MM.1S (cell line): ENCODE measurements at regions not wholly inside any gene's neighbourhood (a gene's known extent, or its start where the extent isn't known, plus 50 kb on each side); places are given as distances from the start of the nearest gene placed in this dataset.

Source experiments
- DNase-seq: peaks from one replicate; pipeline ENCODE4 v3.0.0-alpha.2; 2015
- H2AFZ ChIP-seq: fragments of 300-600 bp; sonication (generic); 2 replicates; pipeline ENCODE4 v1.6.0; 2016; ENCODE audit warnings: antibody characterized with exemption, low read length
- H3F3A ChIP-seq: fragments of 300-600 bp; sonication (generic); 2 replicates; pipeline ENCODE4 v1.6.1; 2016; ENCODE audit warnings: mild to moderate bottlenecking, antibody characterized with exemption, low read length, moderate library complexity, mixed read lengths; ENCODE audit not compliant: insufficient read depth
- H3K27ac ChIP-seq: fragments of 300-600 bp; sonication (generic); 2 replicates; pipeline ENCODE4 v1.5.1; 2016; ENCODE audit warnings: mild to moderate bottlenecking, low read length
- H3K27me3 ChIP-seq: fragments of 300-600 bp; sonication (generic); replicated peaks from 2 replicates; pipeline ENCODE4 v1.6.0; 2016; ENCODE audit warnings: low read length; ENCODE audit not compliant: insufficient read depth
- H3K36me3 ChIP-seq: fragments of 300-600 bp; sonication (generic); replicated peaks from 2 replicates; pipeline ENCODE4 v1.6.1; 2016; ENCODE audit warnings: mild to moderate bottlenecking, low read length, mixed read lengths; ENCODE audit not compliant: insufficient read depth
- H3K4me1 ChIP-seq: fragments of 300-600 bp; sonication (generic); 2 replicates; pipeline ENCODE4 v1.6.1; 2016; ENCODE audit warnings: low read length, mixed read lengths
- H3K4me2 ChIP-seq: fragments of 300-600 bp; sonication (generic); 2 replicates; pipeline ENCODE4 v1.6.0; 2016; ENCODE audit warnings: low read depth, low read length
- H3K4me3 ChIP-seq: fragments of 300-600 bp; sonication (generic); 2 replicates; pipeline ENCODE4 v1.5.1; 2016; ENCODE audit warnings: low read length, mixed read lengths
- H3K79me2 ChIP-seq: fragments of 300-600 bp; sonication (generic); 2 replicates; pipeline ENCODE4 v1.6.1; 2016; ENCODE audit warnings: mixed run types, low read length, mixed read lengths
- H3K9ac ChIP-seq: fragments of 300-600 bp; sonication (generic); 2 replicates; pipeline ENCODE4 v1.6.1; 2016; ENCODE audit warnings: low read length, mixed read lengths
- H3K9me2 ChIP-seq: fragments of 300-600 bp; sonication (generic); replicated peaks from 2 replicates; pipeline ENCODE4 v1.6.1; 2016; ENCODE audit warnings: mild to moderate bottlenecking, low read length, mixed read lengths; ENCODE audit not compliant: insufficient read depth
- H3K9me3 ChIP-seq: fragments of 300-600 bp; sonication (generic); replicated peaks from 2 replicates; pipeline ENCODE4 v1.6.1; 2016; ENCODE audit warnings: mild to moderate bottlenecking, low read length, mixed read lengths; ENCODE audit not compliant: insufficient read depth
- H4K20me1 ChIP-seq: fragments of 300-600 bp; sonication (generic); 2 replicates; pipeline ENCODE4 v1.6.1; 2016; ENCODE audit warnings: mild to moderate bottlenecking, low read length, moderate library complexity, mixed read lengths; ENCODE audit not compliant: insufficient read depth
- CTCF ChIP-seq: fragments of 300-600 bp; sonication (generic); IDR thresholded peaks from 2 replicates; pipeline ENCODE4 v1.5.1; 2016; ENCODE audit warnings: antibody characterized with exemption, low read length, mixed read lengths
- EZH2 ChIP-seq: fragments of 300-600 bp; sonication (generic); optimal IDR thresholded peaks from 2 replicates; pipeline ENCODE3; 2017; ENCODE audit warnings: low read depth, mild to moderate bottlenecking, antibody characterized with exemption, low read length, mixed read lengths
- EZH2phosphoT487 ChIP-seq: fragments of 300-600 bp; sonication (generic); IDR thresholded peaks from 2 replicates; pipeline ENCODE4 v1.6.1; 2018; ENCODE audit warnings: antibody characterized with exemption, low read length

DNA sequence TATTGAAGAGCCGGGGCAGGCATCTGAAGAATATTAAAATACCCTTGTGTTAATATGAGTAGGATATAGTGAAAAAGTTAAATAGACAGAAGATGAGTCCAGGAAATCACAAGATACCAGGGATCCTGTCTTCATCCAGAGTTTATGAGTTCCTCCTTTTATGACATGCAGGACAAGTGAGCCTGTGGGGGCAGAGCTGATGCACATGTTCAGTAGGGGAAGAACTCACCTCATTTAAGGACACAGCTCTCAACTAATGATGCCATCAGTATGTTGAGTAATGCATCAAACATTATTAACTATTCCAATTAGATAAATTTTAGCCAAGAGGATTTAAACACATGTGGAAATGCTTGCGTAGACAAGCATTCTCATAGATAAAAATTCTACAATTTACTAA is 435.8 kb upstream of the AKR1E2 start:
- no peaks in the 10 kb centered on the region for H3K4me1 ChIP-seq
- TF ChIP-seq EZH2 (no peak), CTCF (no peak)
- H3K9me3 ChIP-seq: no peaks in the 10 kb centered on the region
- H3K27ac ChIP-seq: no peak overlapping the region
- no peak overlapping the region for H3K4me2 ChIP-seq
- H3K9me2 ChIP-seq: no peaks in the 10 kb centered on the region
- no peak overlapping the region for H2AFZ ChIP-seq
- H3F3A ChIP-seq: no peaks in the 10 kb centered on the region
- DNase-seq: no peak
- no peak overlapping the region for H3K9ac ChIP-seq
- no peak overlapping the region for H3K4me3 ChIP-seq
- no peaks in the 10 kb centered on the region for H3K36me3 ChIP-seq
- H4K20me1 ChIP-seq: no peaks in the 10 kb centered on the region
- H3K27me3 ChIP-seq: no peaks in the 10 kb centered on the region
- H3K79me2 ChIP-seq: no peaks in the 10 kb centered on the region

GRCh38 chr10:4385231-4385870 is 440.7 kb upstream of the AKR1E2 start:
- no peaks in the 10 kb centered on the region for H3K27me3 ChIP-seq
- no peak overlapping the region for H3K27ac ChIP-seq
- TF ChIP-seq EZH2phosphoT487 (no peak), CTCF (no peak), EZH2 (no peak)
- no peaks in the 10 kb centered on the region for H3K36me3 ChIP-seq
- DNase-seq: no peak
- no peaks in the 10 kb centered on the region for H3F3A ChIP-seq
- no peak overlapping the region for H3K9ac ChIP-seq
- no peak overlapping the region for H3K4me2 ChIP-seq
- no peaks in the 10 kb centered on the region for H3K4me1 ChIP-seq
- no peaks in the 10 kb centered on the region for H3K9me3 ChIP-seq
- no peak overlapping the region for H2AFZ ChIP-seq
- H3K79me2 ChIP-seq: no peaks in the 10 kb centered on the region
- H4K20me1 ChIP-seq: no peaks in the 10 kb centered on the region
- no peak overlapping the region for H3K4me3 ChIP-seq
- no peaks in the 10 kb centered on the region for H3K9me2 ChIP-seq

DNA sequence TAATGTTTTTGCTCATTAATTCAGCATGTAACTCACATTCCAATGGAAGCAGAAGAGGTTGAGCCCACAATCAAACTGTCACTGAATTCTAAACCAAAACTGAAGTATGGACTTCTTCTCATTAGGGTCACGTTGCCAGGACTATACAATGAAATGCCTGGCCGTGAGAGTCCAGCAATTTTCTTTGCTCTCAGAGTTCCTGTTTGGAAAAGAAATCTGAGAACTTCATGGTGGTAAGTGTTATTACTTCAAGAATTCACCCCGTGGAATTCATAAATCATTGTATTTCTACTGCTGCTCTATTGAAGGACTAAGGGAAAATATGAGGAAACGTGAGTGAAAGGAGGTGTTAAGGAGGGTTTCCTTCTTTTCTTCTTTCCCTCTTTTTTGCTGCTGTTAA is 441.8 kb upstream of the AKR1E2 start:
- H3F3A ChIP-seq: no peaks in the 10 kb centered on the region
- no peak overlapping the region for H3K4me3 ChIP-seq
- no peaks in the 10 kb centered on the region for H3K9me2 ChIP-seq
- H3K4me2 ChIP-seq: no peak overlapping the region
- H4K20me1 ChIP-seq: no peaks in the 10 kb centered on the region
- H3K9me3 ChIP-seq: no peaks in the 10 kb centered on the region
- no peaks in the 10 kb centered on the region for H3K27me3 ChIP-seq
- H3K36me3 ChIP-seq: no peaks in the 10 kb centered on the region
- H3K9ac ChIP-seq: no peak overlapping the region
- no peak overlapping the region for H3K27ac ChIP-seq
- DNase-seq: no peak
- H3K4me1 ChIP-seq: no peaks in the 10 kb centered on the region
- no peak for TF ChIP-seq EZH2phosphoT487
- TF ChIP-seq EZH2: no peak
- TF ChIP-seq CTCF: no peak
- H3K79me2 ChIP-seq: no peaks in the 10 kb centered on the region
- no peak overlapping the region for H2AFZ ChIP-seq
